Stomach smooth muscle (tissue), 2 donors: ENCODE measurements at regions not wholly inside any gene's neighbourhood (a gene's known extent, or its start where the extent isn't known, plus 50 kb on each side); places are given as distances from the start of the nearest gene placed in this dataset.
"Not testable (repeated sequence)": the region's sequence is repeated elsewhere in the genome, so short reads cannot be mapped to it uniquely, and the experiment has no call there.

Experiments
- H3K27ac ChIP-seq: one replicate; pipeline ENCODE4 v1.7.0; 2013; ENCODE audit warnings: mild to moderate bottlenecking, low read length, inconsistent platforms
- H3K27me3 ChIP-seq, 2 donors: one replicate each; pipeline ENCODE4 v1.7.0; 2013; ENCODE audit warnings: low read length in 2 of 2; ENCODE audit not compliant: insufficient read depth in 2 of 2, control insufficient read depth in 1 of 2
- H3K36me3 ChIP-seq, 2 donors: one replicate each; pipeline ENCODE4 v1.7.0; 2013; ENCODE audit warnings: low read length in 2 of 2; ENCODE audit not compliant: control insufficient read depth in 2 of 2, insufficient read depth in 2 of 2
- H3K4me1 ChIP-seq: one replicate; pipeline ENCODE4 v1.7.0; 2013; ENCODE audit warnings: low read length; ENCODE audit not compliant: control insufficient read depth, insufficient read depth
- H3K4me3 ChIP-seq, 2 donors: one replicate each; pipeline ENCODE4 v1.7.0; 2013; ENCODE audit warnings: low read length in 2 of 2
- H3K9ac ChIP-seq, 2 donors: one replicate each; pipeline ENCODE4 v1.7.0; 2013; ENCODE audit warnings: low read length in 2 of 2, mild to moderate bottlenecking in 1 of 2
- H3K9me3 ChIP-seq, 2 donors: one replicate each; pipeline ENCODE4 v1.7.0; 2013; ENCODE audit warnings: low read length in 2 of 2; ENCODE audit not compliant: control insufficient read depth in 2 of 2
- donor health status: healthy.
- donor health status: Pancreatic carcinoma.

- H3K9ac ChIP-seq, H3K27ac ChIP-seq, H3K4me3 ChIP-seq, H3K36me3 ChIP-seq, H3K9me3 ChIP-seq, H3K4me1 ChIP-seq, H3K27me3 ChIP-seq: not testable (repeated sequence)
Measured at GRCh38 chr2:87334888-87335287, 313.2 kb upstream of the PLGLB1 start.

GRCh38 chr2:87338998-87339397 lies 317.4 kb upstream of the PLGLB1 start:
- not testable (repeated sequence) for H3K36me3 ChIP-seq, H3K27ac ChIP-seq, H3K4me3 ChIP-seq, H3K9me3 ChIP-seq, H3K4me1 ChIP-seq, H3K27me3 ChIP-seq, H3K9ac ChIP-seq

- not testable (repeated sequence) for H3K9me3 ChIP-seq, H3K27me3 ChIP-seq, H3K4me1 ChIP-seq, H3K27ac ChIP-seq, H3K9ac ChIP-seq, H3K4me3 ChIP-seq, H3K36me3 ChIP-seq
Measured at GRCh38 chr2:87341601-87342014, 320.0 kb upstream of the PLGLB1 start.

- H3K4me3 ChIP-seq, H3K36me3 ChIP-seq, H3K9me3 ChIP-seq, H3K27me3 ChIP-seq, H3K4me1 ChIP-seq, H3K9ac ChIP-seq, H3K27ac ChIP-seq: not testable (repeated sequence)
Measured at GRCh38 chr2:87342175-87342574, 320.5 kb upstream of the PLGLB1 start.

GRCh38 chr2:87343347-87343746 lies 321.7 kb upstream of the PLGLB1 start:
- not testable (repeated sequence) for H3K9ac ChIP-seq, H3K27me3 ChIP-seq, H3K4me1 ChIP-seq, H3K27ac ChIP-seq, H3K36me3 ChIP-seq, H3K9me3 ChIP-seq, H3K4me3 ChIP-seq

GRCh38 chr2:87345283-87345682 lies 323.6 kb upstream of the PLGLB1 start:
- not testable (repeated sequence) for H3K27ac ChIP-seq, H3K4me3 ChIP-seq, H3K27me3 ChIP-seq, H3K4me1 ChIP-seq, H3K9ac ChIP-seq, H3K36me3 ChIP-seq, H3K9me3 ChIP-seq

- H3K27ac ChIP-seq, H3K27me3 ChIP-seq, H3K9ac ChIP-seq, H3K4me3 ChIP-seq, H3K36me3 ChIP-seq, H3K4me1 ChIP-seq, H3K9me3 ChIP-seq: not testable (repeated sequence)
Measured at GRCh38 chr2:87348556-87348955, 326.9 kb upstream of the PLGLB1 start.

GRCh38 chr2:87349006-87349405 lies 327.4 kb upstream of the PLGLB1 start:
- not testable (repeated sequence) for H3K9ac ChIP-seq, H3K4me1 ChIP-seq, H3K27me3 ChIP-seq, H3K9me3 ChIP-seq, H3K4me3 ChIP-seq, H3K36me3 ChIP-seq, H3K27ac ChIP-seq

GRCh38 chr2:87352178-87352934 lies 330.7 kb upstream of the PLGLB1 start:
- not testable (repeated sequence) for H3K9ac ChIP-seq, H3K4me1 ChIP-seq, H3K4me3 ChIP-seq, H3K27me3 ChIP-seq, H3K36me3 ChIP-seq, H3K9me3 ChIP-seq, H3K27ac ChIP-seq

GRCh38 chr2:87353408-87353807 lies 331.8 kb upstream of the PLGLB1 start:
- H3K36me3 ChIP-seq, H3K4me3 ChIP-seq, H3K4me1 ChIP-seq, H3K27ac ChIP-seq, H3K9ac ChIP-seq, H3K9me3 ChIP-seq, H3K27me3 ChIP-seq: not testable (repeated sequence)

- H3K27me3 ChIP-seq, H3K4me3 ChIP-seq, H3K36me3 ChIP-seq, H3K9ac ChIP-seq, H3K9me3 ChIP-seq, H3K4me1 ChIP-seq, H3K27ac ChIP-seq: not testable (repeated sequence)
Measured at GRCh38 chr2:87354102-87354501, 332.5 kb upstream of the PLGLB1 start.
